Left ventricle myocardium inferior (tissue), 1 donor: ENCODE measurements at regions not wholly inside any gene's neighbourhood (a gene's known extent, or its start where the extent isn't known, plus 50 kb on each side); places are given as distances from the start of the nearest gene placed in this dataset.

ENCODE experiments used
- DNase-seq: peaks from one replicate; pipeline ENCODE4 v3.0.0-alpha.2; 2020
- H3K27ac ChIP-seq: fragments of 200-600 bp; replicated peaks from 2 replicates; pipeline ENCODE4 v1.8.0; 2021
- H3K27me3 ChIP-seq: fragments of 200-600 bp; 2 replicates; pipeline ENCODE4 v1.8.0; 2021; ENCODE audit warnings: low read depth
- H3K36me3 ChIP-seq: fragments of 200-600 bp; 2 replicates; pipeline ENCODE4 v1.8.0; 2021
- H3K4me1 ChIP-seq: fragments of 200-600 bp; 2 replicates; pipeline ENCODE4 v1.8.0; 2021
- H3K4me3 ChIP-seq: fragments of 200-600 bp; 2 replicates; pipeline ENCODE4 v1.8.0; 2021; ENCODE audit warnings: mild to moderate bottlenecking, moderate library complexity
- H3K9me3 ChIP-seq: fragments of 200-600 bp; replicated peaks from 2 replicates; pipeline ENCODE4 v1.8.0; 2021
- intact Hi-C: fragments of 100-400 bp; cut with micrococcal nuclease; formaldehyde crosslinking; loops from one replicate; pipeline ENCODE4 v1.11.0; 2022
- TF ChIP-seq, protein P1 (sequence below): fragments of 200-600 bp; IDR thresholded peaks from 2 replicates; pipeline ENCODE4 v1.8.0; 2021; ENCODE audit warnings: antibody characterized with exemption, mild to moderate bottlenecking, borderline replicate concordance
- donor health status: DM: no; HTN: yes; CAD: no; lungs with severe emphysema.

DNA sequence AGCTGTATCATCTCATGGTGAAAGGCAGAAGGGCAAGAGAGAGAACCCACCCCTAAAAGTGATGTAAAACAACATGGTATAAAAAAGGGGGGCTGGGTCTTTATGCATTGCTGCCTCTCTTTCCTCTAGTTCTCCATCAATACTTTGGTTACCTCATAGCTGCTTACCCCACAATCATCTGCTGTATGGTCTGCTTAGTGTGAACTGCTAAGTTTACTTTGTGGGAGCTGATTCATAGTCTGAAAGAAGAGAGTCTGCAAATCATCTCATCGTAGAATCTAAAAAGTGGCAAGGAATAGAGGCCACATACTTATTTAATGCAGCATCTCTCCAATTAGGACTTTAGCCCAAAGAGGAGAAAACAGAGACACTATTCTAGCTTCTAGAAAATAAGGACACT lies 546.8 kb downstream of the GBE1 start:
- Histone ChIP-seq H3K36me3 (no peaks in the 10 kb centered on the region), H3K27ac (no peak overlapping the region), H3K27me3 (no peaks in the 10 kb centered on the region), H3K4me3 (no peak overlapping the region), H3K9me3 (no peaks in the 10 kb centered on the region), H3K4me1 (no peaks in the 10 kb centered on the region)
- TF ChIP-seq, protein P1, sequence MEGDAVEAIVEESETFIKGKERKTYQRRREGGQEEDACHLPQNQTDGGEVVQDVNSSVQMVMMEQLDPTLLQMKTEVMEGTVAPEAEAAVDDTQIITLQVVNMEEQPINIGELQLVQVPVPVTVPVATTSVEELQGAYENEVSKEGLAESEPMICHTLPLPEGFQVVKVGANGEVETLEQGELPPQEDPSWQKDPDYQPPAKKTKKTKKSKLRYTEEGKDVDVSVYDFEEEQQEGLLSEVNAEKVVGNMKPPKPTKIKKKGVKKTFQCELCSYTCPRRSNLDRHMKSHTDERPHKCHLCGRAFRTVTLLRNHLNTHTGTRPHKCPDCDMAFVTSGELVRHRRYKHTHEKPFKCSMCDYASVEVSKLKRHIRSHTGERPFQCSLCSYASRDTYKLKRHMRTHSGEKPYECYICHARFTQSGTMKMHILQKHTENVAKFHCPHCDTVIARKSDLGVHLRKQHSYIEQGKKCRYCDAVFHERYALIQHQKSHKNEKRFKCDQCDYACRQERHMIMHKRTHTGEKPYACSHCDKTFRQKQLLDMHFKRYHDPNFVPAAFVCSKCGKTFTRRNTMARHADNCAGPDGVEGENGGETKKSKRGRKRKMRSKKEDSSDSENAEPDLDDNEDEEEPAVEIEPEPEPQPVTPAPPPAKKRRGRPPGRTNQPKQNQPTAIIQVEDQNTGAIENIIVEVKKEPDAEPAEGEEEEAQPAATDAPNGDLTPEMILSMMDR, result no peak
- DNase-seq, result no peak
- intact Hi-C loops, result no loop called here

DNA sequence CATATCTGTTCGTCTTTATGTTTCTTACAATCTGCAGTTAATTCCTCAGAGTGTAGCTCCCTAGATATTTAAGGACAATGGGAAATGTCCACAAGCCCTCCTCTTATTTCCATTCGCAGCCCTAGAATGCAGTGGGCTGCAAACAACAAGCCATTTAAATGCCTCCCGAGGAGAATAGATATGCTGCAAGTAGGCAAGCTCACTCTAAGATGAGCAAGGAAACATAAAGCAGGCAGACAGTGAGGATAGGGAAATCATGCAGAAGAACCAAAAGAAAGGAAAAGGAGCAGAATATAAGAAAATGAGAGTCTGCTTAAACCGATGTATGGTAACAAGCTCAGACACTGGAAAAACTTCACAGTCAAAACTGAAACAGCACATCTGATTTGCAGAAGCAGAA lies 561.9 kb downstream of the GBE1 start:
- H3K27me3 ChIP-seq, result no peaks in the 10 kb centered on the region
- DNase-seq, result no peak
- intact Hi-C loops, result no loop called here
- H3K9me3 ChIP-seq, result no peaks in the 10 kb centered on the region
- no peaks in the 10 kb centered on the region for H3K4me1 ChIP-seq
- no peak overlapping the region for H3K27ac ChIP-seq
- no peak overlapping the region for H3K4me3 ChIP-seq
- H3K36me3 ChIP-seq, result no peaks in the 10 kb centered on the region
- TF ChIP-seq, protein P1, result no peak

DNA sequence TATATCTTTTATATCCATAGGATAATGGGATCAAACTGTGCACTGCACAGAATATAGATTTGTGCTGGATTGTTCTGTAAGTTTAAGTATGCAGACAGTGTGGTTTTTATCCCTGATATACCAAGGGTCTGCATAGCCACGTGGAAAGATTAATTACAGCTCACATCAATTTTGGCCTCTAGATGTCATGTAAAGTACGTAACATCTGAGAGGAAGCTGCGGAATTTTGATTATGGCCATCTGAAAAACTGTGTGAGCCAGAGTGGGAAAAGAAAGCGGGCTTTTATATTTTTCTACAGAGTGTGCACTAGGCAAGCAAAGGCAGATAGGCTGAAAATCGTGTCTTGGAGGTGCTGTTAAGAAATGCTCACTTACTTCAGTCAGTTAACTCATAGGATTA lies 562.7 kb downstream of the GBE1 start:
- TF ChIP-seq, protein P1, result no peak
- DNase-seq, result no peak
- no peaks in the 10 kb centered on the region for H3K9me3 ChIP-seq
- intact Hi-C loops, result no loop called here
- no peaks in the 10 kb centered on the region for H3K27me3 ChIP-seq
- H3K36me3 ChIP-seq, result no peaks in the 10 kb centered on the region
- no peaks in the 10 kb centered on the region for H3K4me1 ChIP-seq
- no peak overlapping the region for H3K27ac ChIP-seq
- no peak overlapping the region for H3K4me3 ChIP-seq

DNA sequence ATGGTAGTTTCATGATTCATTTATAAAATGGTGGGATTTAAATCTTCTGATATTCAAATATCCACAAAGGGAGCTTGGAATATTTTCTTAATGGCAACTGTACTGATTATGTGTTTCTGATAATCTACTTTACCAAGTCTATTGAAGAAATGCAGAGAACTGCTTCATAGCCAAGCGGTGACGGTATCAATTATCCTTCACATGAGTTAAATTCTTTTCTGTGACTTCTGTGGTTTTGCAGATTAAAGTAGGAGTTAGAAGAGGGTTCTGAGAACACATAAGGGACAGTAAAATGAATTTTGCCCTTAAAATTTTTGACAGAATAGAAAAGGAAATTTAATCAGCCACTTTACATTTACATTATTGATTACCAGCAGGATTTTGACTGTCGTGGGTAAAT lies 563.2 kb downstream of the GBE1 start:
- no peak for DNase-seq
- no peak overlapping the region for H3K4me3 ChIP-seq
- no peaks in the 10 kb centered on the region for H3K9me3 ChIP-seq
- no peaks in the 10 kb centered on the region for H3K27me3 ChIP-seq
- TF ChIP-seq, protein P1, result no peak
- H3K36me3 ChIP-seq, result no peaks in the 10 kb centered on the region
- intact Hi-C loops, result no loop called here
- no peaks in the 10 kb centered on the region for H3K4me1 ChIP-seq
- no peak overlapping the region for H3K27ac ChIP-seq

DNA sequence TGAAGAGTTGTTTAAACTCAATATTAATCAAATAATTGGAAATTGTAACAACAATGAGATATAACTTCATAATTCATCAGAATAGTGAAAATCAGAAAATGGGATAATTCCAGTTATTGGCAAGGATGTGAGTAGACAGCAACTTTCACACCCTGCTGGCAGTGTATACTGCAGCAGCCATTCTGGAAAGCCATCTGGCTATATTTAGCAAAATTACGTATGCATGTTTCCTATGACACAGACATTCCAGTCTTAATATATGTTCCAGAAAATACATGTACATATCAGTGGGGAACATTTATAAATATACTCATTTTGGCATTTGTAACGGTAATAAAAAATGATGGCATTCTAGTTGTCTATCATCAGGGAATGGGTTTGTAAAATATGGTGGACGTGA lies 564.1 kb downstream of the GBE1 start:
- Histone ChIP-seq H3K27ac (no peak overlapping the region), H3K36me3 (no peaks in the 10 kb centered on the region), H3K4me3 (no peak overlapping the region), H3K4me1 (no peaks in the 10 kb centered on the region), H3K27me3 (no peaks in the 10 kb centered on the region), H3K9me3 (no peaks in the 10 kb centered on the region)
- intact Hi-C loops, result no loop called here
- DNase-seq, result no peak
- TF ChIP-seq, protein P1, result no peak

DNA sequence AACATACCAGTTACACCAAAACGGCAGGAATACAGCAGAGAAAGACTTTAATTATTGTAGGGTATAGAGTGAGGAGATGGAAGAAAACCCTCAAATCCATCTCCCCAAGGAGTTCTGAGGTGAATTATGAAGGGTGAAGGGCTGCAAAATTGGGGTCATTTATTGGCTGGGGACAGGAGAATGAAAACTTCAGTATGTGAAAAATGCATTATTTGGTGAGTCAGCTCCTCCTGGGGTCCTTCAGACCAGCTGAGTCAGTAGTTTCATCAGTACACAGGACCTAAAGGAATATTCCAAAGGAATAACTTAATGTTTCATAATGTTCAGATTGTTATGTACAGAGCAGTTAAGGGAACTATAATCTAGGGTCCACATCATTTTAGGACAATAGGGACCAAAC lies 566.0 kb downstream of the GBE1 start:
- H3K4me1 ChIP-seq, result no peaks in the 10 kb centered on the region
- no peak overlapping the region for H3K27ac ChIP-seq
- intact Hi-C loops, result no loop called here
- no peaks in the 10 kb centered on the region for H3K36me3 ChIP-seq
- DNase-seq, result no peak
- TF ChIP-seq, protein P1, result no peak
- H3K4me3 ChIP-seq, result no peak overlapping the region
- H3K9me3 ChIP-seq, result no peaks in the 10 kb centered on the region
- H3K27me3 ChIP-seq, result no peaks in the 10 kb centered on the region
